ENCODE measurements at regions not wholly inside any gene's neighbourhood (a gene's known extent, or its start where the extent isn't known, plus 50 kb on each side); places are given as distances from the start of the nearest gene placed in this dataset.

GRCh38 chr14:38410442-38410841 lies 154.5 kb upstream of the CLEC14A start:
- TF ChIP-seq POLR2A (IDR thresholded peaks at IDR 0.05), result no peak
- no peak for TF ChIP-seq CTCF (IDR thresholded peaks at IDR 0.05)

All from body of pancreas (tissue), 4 donors.